ENCODE measurements at regions not wholly inside any gene's neighbourhood (a gene's known extent, or its start where the extent isn't known, plus 50 kb on each side); places are given as distances from the start of the nearest gene placed in this dataset.

- no peaks in the 10 kb centered on the region for H3K4me1 ChIP-seq (ENCODE audit: insufficient read depth, low read length)
- Mint-ChIP-seq H3K27me3 (peaks cover 0 to 3% of the 10 kb centered on the region in 2 donors), H3K36me3 (peaks cover 5 to 8% of the 10 kb centered on the region in 2 donors), H3K4me3 (no peak overlapping the region), H3K9me3 (peaks cover 0 to 24% (median 9%) of the 10 kb centered on the region in 8 donors), H3K27ac (no peak overlapping the region), H3K4me1 (no peaks in the 10 kb centered on the region)
- CTCF ChIA-PET (ENCODE audit: partially characterized antibody) = interaction anchor here (1.4 kb wide), 1 partner anchor 383 kb away, joined by 6 read pairs; no protein-coding TSS in a partner anchor
- no peak overlapping the region for H3K27ac ChIP-seq (ENCODE audit: low read depth, low read length)
- POLR2A ChIA-PET (ENCODE audit: partially characterized antibody) = interaction anchor here (0.6 kb wide), 1 partner anchor 380 kb away, joined by 6 read pairs; no protein-coding TSS in a partner anchor
- H3K4me3 ChIP-seq (ENCODE audit: low read length in 2 of 2) = no peak overlapping the region
- H3K27me3 ChIP-seq (ENCODE audit: insufficient read depth, low read length) = no peaks in the 10 kb centered on the region
- H3K36me3 ChIP-seq (ENCODE audit: insufficient read depth, low read length) = no peaks in the 10 kb centered on the region
- no peak for DNase-seq
- intact Hi-C loops (cut with micrococcal nuclease) = no loop called here
- H3K9me3 ChIP-seq (ENCODE audit: control insufficient read depth in 1 of 2, low read length in 2 of 2) = no peaks in the 10 kb centered on the region
Observed at GRCh38 chr4:81850701-81851100, 379.0 kb upstream of the RASGEF1B start.

GRCh38 chr4:81845761-81846160 is 374.1 kb upstream of the RASGEF1B start:
- Mint-ChIP-seq H3K4me1 (no peaks in the 10 kb centered on the region), H3K9me3 (no peaks in the 10 kb centered on the region), H3K4me3 (no peak overlapping the region), H3K27me3 (no peaks in the 10 kb centered on the region), H3K36me3 (no peaks in the 10 kb centered on the region), H3K27ac (no peak overlapping the region)
- DNase-seq = no peak
- no peaks in the 10 kb centered on the region for H3K9me3 ChIP-seq (ENCODE audit: control insufficient read depth in 1 of 2, low read length in 2 of 2)
- no peak overlapping the region for H3K27ac ChIP-seq (ENCODE audit: low read depth, low read length)
- no peaks in the 10 kb centered on the region for H3K27me3 ChIP-seq (ENCODE audit: insufficient read depth, low read length)
- H3K4me1 ChIP-seq (ENCODE audit: insufficient read depth, low read length) = no peaks in the 10 kb centered on the region
- POLR2A ChIA-PET (ENCODE audit: partially characterized antibody) = no interaction called here
- no peaks in the 10 kb centered on the region for H3K36me3 ChIP-seq (ENCODE audit: insufficient read depth, low read length)
- CTCF ChIA-PET (ENCODE audit: partially characterized antibody) = interaction anchor here (0.9 to 7.6 kb wide), 5 partner anchors 322 to 441 kb away, joined by 3 to 249 read pairs (median 4); partner anchors contain the start of gene RASGEF1B
- H3K4me3 ChIP-seq (ENCODE audit: low read length in 2 of 2) = no peak overlapping the region
- intact Hi-C loops (cut with micrococcal nuclease) = loop anchor here (2.0 kb wide), 1 partner anchor 357 kb away; no protein-coding TSS in a partner anchor

GRCh38 chr4:81845273-81845672 is 373.6 kb upstream of the RASGEF1B start:
- no peaks in the 10 kb centered on the region for H3K4me1 Mint-ChIP-seq
- H3K36me3 Mint-ChIP-seq = no peaks in the 10 kb centered on the region
- H3K27ac ChIP-seq (ENCODE audit: low read depth, low read length) = no peak overlapping the region
- no peaks in the 10 kb centered on the region for H3K4me1 ChIP-seq (ENCODE audit: insufficient read depth, low read length)
- H3K9me3 Mint-ChIP-seq = no peaks in the 10 kb centered on the region
- H3K36me3 ChIP-seq (ENCODE audit: insufficient read depth, low read length) = no peaks in the 10 kb centered on the region
- POLR2A ChIA-PET (ENCODE audit: partially characterized antibody) = interaction anchor here (1.2 to 2.2 kb wide), 2 partner anchors 374 to 378 kb away, joined by 10 to 13 read pairs; partner anchors contain the start of gene RASGEF1B
- no peaks in the 10 kb centered on the region for H3K9me3 ChIP-seq (ENCODE audit: control insufficient read depth in 1 of 2, low read length in 2 of 2)
- H3K27me3 Mint-ChIP-seq = no peaks in the 10 kb centered on the region
- intact Hi-C loops (cut with micrococcal nuclease) = loop anchor here (2.0 kb wide), 1 partner anchor 358 kb away; no protein-coding TSS in a partner anchor
- CTCF ChIA-PET (ENCODE audit: partially characterized antibody) = interaction anchor here (1.0 to 7.6 kb wide), 11 partner anchors 39 to 445 kb away, joined by 3 to 249 read pairs (median 4); partner anchors contain the start of gene RASGEF1B
- no peak overlapping the region for H3K4me3 Mint-ChIP-seq
- no peaks in the 10 kb centered on the region for H3K27me3 ChIP-seq (ENCODE audit: insufficient read depth, low read length)
- H3K27ac Mint-ChIP-seq = no peak overlapping the region
- DNase-seq = no peak
- no peak overlapping the region for H3K4me3 ChIP-seq (ENCODE audit: low read length in 2 of 2)

- CTCF ChIA-PET (ENCODE audit: partially characterized antibody) = interaction anchor here (1.0 to 7.6 kb wide), 13 partner anchors 40 to 444 kb away, joined by 3 to 249 read pairs (median 4); partner anchors contain the start of gene RASGEF1B
- POLR2A ChIA-PET (ENCODE audit: partially characterized antibody) = interaction anchor here (1.2 to 2.2 kb wide), 2 partner anchors 373 to 377 kb away, joined by 10 to 13 read pairs; partner anchors contain the start of gene RASGEF1B
- H3K27me3 Mint-ChIP-seq = no peaks in the 10 kb centered on the region
Observed at GRCh38 chr4:81844717-81845116, 373.0 kb upstream of the RASGEF1B start.

GRCh38 chr4:81839347-81840042 is 367.8 kb upstream of the RASGEF1B start:
- H3K36me3 ChIP-seq (ENCODE audit: insufficient read depth, low read length) = no peaks in the 10 kb centered on the region
- no peak overlapping the region for H3K27ac ChIP-seq (ENCODE audit: low read depth, low read length)
- no peak overlapping the region for H3K4me3 Mint-ChIP-seq
- no peaks in the 10 kb centered on the region for H3K27me3 ChIP-seq (ENCODE audit: insufficient read depth, low read length)
- H3K27ac Mint-ChIP-seq = no peak overlapping the region
- no peaks in the 10 kb centered on the region for H3K4me1 ChIP-seq (ENCODE audit: insufficient read depth, low read length)
- intact Hi-C loops (cut with micrococcal nuclease) = loop anchor here (5.0 kb wide), 1 partner anchor 523 kb away; no protein-coding TSS in a partner anchor
- no peak for DNase-seq
- ChIA-PET POLR2A (ENCODE audit: partially characterized antibody) (no interaction called here), CTCF (ENCODE audit: partially characterized antibody) (interaction anchor here (1.0 to 2.2 kb wide), 3 partner anchors 369 to 374 kb away, joined by 3 to 12 read pairs (median 4); no protein-coding TSS in a partner anchor)
- H3K4me3 ChIP-seq (ENCODE audit: low read length in 2 of 2) = no peak overlapping the region
- H3K9me3 Mint-ChIP-seq = no peaks in the 10 kb centered on the region
- H3K27me3 Mint-ChIP-seq = peaks cover 0 to 1% of the 10 kb centered on the region in 2 donors
- H3K4me1 Mint-ChIP-seq = no peaks in the 10 kb centered on the region
- H3K36me3 Mint-ChIP-seq = no peaks in the 10 kb centered on the region
- H3K9me3 ChIP-seq (ENCODE audit: control insufficient read depth in 1 of 2, low read length in 2 of 2) = no peaks in the 10 kb centered on the region

More at GRCh38 chr4:81844717-81845116, 373.0 kb upstream of the RASGEF1B start:
- Mint-ChIP-seq H3K36me3 (no peaks in the 10 kb centered on the region), H3K4me3 (no peak overlapping the region), H3K4me1 (no peaks in the 10 kb centered on the region), H3K27ac (no peak overlapping the region), H3K9me3 (no peaks in the 10 kb centered on the region)
- Histone ChIP-seq H3K4me1 (ENCODE audit: insufficient read depth, low read length) (no peaks in the 10 kb centered on the region), H3K36me3 (ENCODE audit: insufficient read depth, low read length) (no peaks in the 10 kb centered on the region), H3K9me3 (ENCODE audit: control insufficient read depth in 1 of 2, low read length in 2 of 2) (no peaks in the 10 kb centered on the region), H3K27me3 (ENCODE audit: insufficient read depth, low read length) (no peaks in the 10 kb centered on the region), H3K4me3 (ENCODE audit: low read length in 2 of 2) (no peak overlapping the region), H3K27ac (ENCODE audit: low read depth, low read length) (no peak overlapping the region)
- peak; percentile 64 to 73 (median 71) for DNase-seq
- intact Hi-C loops (cut with micrococcal nuclease) = loop anchor here (1.0 to 5.0 kb wide), 5 partner anchors 358 to 518 kb away; partner anchors contain the start of gene RASGEF1B

GRCh38 chr4:81838586-81838985 is 366.9 kb upstream of the RASGEF1B start:
- no peaks in the 10 kb centered on the region for H3K36me3 Mint-ChIP-seq
- H3K4me1 ChIP-seq (ENCODE audit: insufficient read depth, low read length) = no peaks in the 10 kb centered on the region
- H3K9me3 Mint-ChIP-seq = no peaks in the 10 kb centered on the region
- DNase-seq = no peak
- intact Hi-C loops (cut with micrococcal nuclease) = no loop called here
- H3K4me1 Mint-ChIP-seq = no peaks in the 10 kb centered on the region
- ChIA-PET POLR2A (ENCODE audit: partially characterized antibody) (no interaction called here), CTCF (ENCODE audit: partially characterized antibody) (interaction anchor here (0.8 kb wide), 1 partner anchor 374 kb away, joined by 3 read pairs; no protein-coding TSS in a partner anchor)
- H3K27ac Mint-ChIP-seq = no peak overlapping the region
- H3K27ac ChIP-seq (ENCODE audit: low read depth, low read length) = no peak overlapping the region
- no peaks in the 10 kb centered on the region for H3K9me3 ChIP-seq (ENCODE audit: control insufficient read depth in 1 of 2, low read length in 2 of 2)
- H3K27me3 Mint-ChIP-seq = peaks cover 0 to 1% of the 10 kb centered on the region in 2 donors
- H3K4me3 Mint-ChIP-seq = no peak overlapping the region
- no peaks in the 10 kb centered on the region for H3K27me3 ChIP-seq (ENCODE audit: insufficient read depth, low read length)
- no peak overlapping the region for H3K4me3 ChIP-seq (ENCODE audit: low read length in 2 of 2)
- no peaks in the 10 kb centered on the region for H3K36me3 ChIP-seq (ENCODE audit: insufficient read depth, low read length)

- Histone ChIP-seq H3K4me3 (ENCODE audit: low read length in 2 of 2) (no peak overlapping the region), H3K36me3 (ENCODE audit: insufficient read depth, low read length) (no peaks in the 10 kb centered on the region), H3K27ac (ENCODE audit: low read depth, low read length) (no peak overlapping the region), H3K27me3 (ENCODE audit: insufficient read depth, low read length) (no peaks in the 10 kb centered on the region), H3K9me3 (ENCODE audit: control insufficient read depth in 1 of 2, low read length in 2 of 2) (no peaks in the 10 kb centered on the region), H3K4me1 (ENCODE audit: insufficient read depth, low read length) (no peaks in the 10 kb centered on the region)
- Mint-ChIP-seq H3K27ac (no peak overlapping the region), H3K4me3 (no peak overlapping the region), H3K9me3 (no peaks in the 10 kb centered on the region), H3K4me1 (no peaks in the 10 kb centered on the region), H3K36me3 (no peaks in the 10 kb centered on the region), H3K27me3 (peaks cover 0 to 1% of the 10 kb centered on the region in 2 donors)
- DNase-seq = no peak
- ChIA-PET CTCF (ENCODE audit: partially characterized antibody) (interaction anchor here (0.7 to 1.5 kb wide), 3 partner anchors 32 to 371 kb away, joined by 3 to 8 read pairs (median 5); no protein-coding TSS in a partner anchor), POLR2A (ENCODE audit: partially characterized antibody) (no interaction called here)
- intact Hi-C loops (cut with micrococcal nuclease) = no loop called here
Observed at GRCh38 chr4:81836716-81837115, 365.0 kb upstream of the RASGEF1B start.
